ENCODE measurements at regions not wholly inside any gene's neighbourhood (a gene's known extent, or its start where the extent isn't known, plus 50 kb on each side); places are given as distances from the start of the nearest gene placed in this dataset.

GRCh38 chr1:70863239-70863638 is 184.4 kb downstream of the PTGER3 start:
- TF ChIP-seq CTCF (conservative IDR thresholded peaks at IDR 0.05): no peak
- H3K27me3 Mint-ChIP-seq (ENCODE audit: low read depth): no peaks in the 10 kb centered on the region; the same call in 1 of the 2 replicates
- H3K4ac ChIP-seq (ENCODE audit: low read depth, low read length): no peak overlapping the region
- no peaks in the 10 kb centered on the region for H3K79me1 ChIP-seq (ENCODE audit: insufficient read depth, low read depth, low read length, poor library complexity, severe bottlenecking)
- no peak overlapping the region for H3K18ac ChIP-seq (ENCODE audit: insufficient read length, low read depth, low read length)
- no peaks in the 10 kb centered on the region for H4K20me1 ChIP-seq (ENCODE audit: control insufficient read depth, insufficient read depth, insufficient read length)
- no peaks in the 10 kb centered on the region for H3K27me3 ChIP-seq (ENCODE audit: insufficient read depth, low read length)
- no peak overlapping the region for H3K4me3 Mint-ChIP-seq
- no peak overlapping the region for H3K27ac Mint-ChIP-seq
- no peaks in the 10 kb centered on the region for H3K36me3 Mint-ChIP-seq (ENCODE audit: insufficient read depth in 1 of 3, low read depth in 3 of 3)
- H3K23ac ChIP-seq (ENCODE audit: insufficient read length, low read depth, low read length): no peak overlapping the region
- no peaks in the 10 kb centered on the region; the same call in 1 of the 2 replicates for H3K4me1 ChIP-seq (ENCODE audit: insufficient read depth, low read length)
- H2AFZ ChIP-seq (ENCODE audit: low read length): no peak overlapping the region
- H3K27ac ChIP-seq (ENCODE audit: insufficient read length, low read depth, low read length): no peak overlapping the region
- H3K14ac ChIP-seq (ENCODE audit: insufficient read depth, low read length): no peak overlapping the region
- no peak overlapping the region for H4K5ac ChIP-seq (ENCODE audit: insufficient read length, low read depth, low read length)
- no peak overlapping the region for H2BK12ac ChIP-seq (ENCODE audit: insufficient read length, low read depth, low read length)
- no peak overlapping the region for H4K91ac ChIP-seq (ENCODE audit: insufficient read length, low read depth, low read length)
- no peak for DNase-seq
- no peak overlapping the region for H2BK15ac ChIP-seq (ENCODE audit: low read depth, low read length)
- no peak overlapping the region for H3K4me2 ChIP-seq (ENCODE audit: insufficient read depth, insufficient read length, low read length)
- H2BK20ac ChIP-seq (ENCODE audit: low read depth, low read length, poor library complexity, severe bottlenecking): no peak overlapping the region
- H3K79me2 ChIP-seq (ENCODE audit: insufficient read depth, low read length): no peaks in the 10 kb centered on the region
- no peak overlapping the region for H3K9ac ChIP-seq (ENCODE audit: extremely low read depth, insufficient read length, low read length)
- H3T11ph ChIP-seq (ENCODE audit: low read length): no peak overlapping the region
- no peak overlapping the region for H2BK5ac ChIP-seq (ENCODE audit: insufficient read length, low read length)
- H3K4me1 Mint-ChIP-seq: peaks cover 0 to 4% of the 10 kb centered on the region in 2 experiments; a peak in 1 of 4 replicates
- no peaks in the 10 kb centered on the region for H3K23me2 ChIP-seq (ENCODE audit: insufficient read length, low read depth, low read length, poor library complexity, severe bottlenecking)
- no peak overlapping the region for H2AK5ac ChIP-seq (ENCODE audit: insufficient read length, low read length)
- H3K9me3 ChIP-seq (ENCODE audit: control insufficient read depth, low read depth, low read length): no peaks in the 10 kb centered on the region
- no peak overlapping the region for H2BK120ac ChIP-seq (ENCODE audit: low read depth, low read length, poor library complexity, severe bottlenecking)
- no peak overlapping the region for H3K56ac ChIP-seq (ENCODE audit: insufficient read length, low read depth, low read length)
- no peaks in the 10 kb centered on the region; a peak in 1 of 5 replicates for H3K9me3 Mint-ChIP-seq
- WGBS (ENCODE audit: extremely low coverage, insufficient read length, low lambda C conversion rate): no CpG with 5 or more reads among the region's 1 CpG
- H4K8ac ChIP-seq (replicated peaks; ENCODE audit: insufficient read length, low read depth, low read length): no peak overlapping the region

Measured in H9 (cell line).